Neural cell (in vitro differentiated cells): ENCODE measurements at regions not wholly inside any gene's neighbourhood (a gene's known extent, or its start where the extent isn't known, plus 50 kb on each side); places are given as distances from the start of the nearest gene placed in this dataset.

Experiments used
- CTCF ChIP-seq: fragments of 450-650 bp; IDR thresholded peaks from 2 replicates; pipeline ENCODE4 v1.5.1; 2014; ENCODE audit warnings: antibody characterized with exemption, mild to moderate bottlenecking, moderate library complexity; ENCODE audit not compliant: poor library complexity, severe bottlenecking
- EP300 ChIP-seq: fragments of 450-650 bp; conservative IDR thresholded peaks from 2 replicates; pipeline ENCODE4 v1.6.1; 2014; ENCODE audit warnings: antibody characterized with exemption, mild to moderate bottlenecking, moderate library complexity; ENCODE audit not compliant: poor library complexity, severe bottlenecking
- EZH2 ChIP-seq: fragments of 200-600, 300-800 bp; shearing (Covaris generic), sonication (generic); IDR thresholded peaks from 2 replicates; pipeline ENCODE4 v1.6.1; 2014; ENCODE audit warnings: antibody characterized with exemption, low read length, borderline replicate concordance, mild to moderate bottlenecking; ENCODE audit not compliant: insufficient read depth, poor library complexity, severe bottlenecking
- MXI1 ChIP-seq: fragments of 450-650 bp; conservative IDR thresholded peaks from 2 replicates; pipeline ENCODE4 v1.6.1; 2014; ENCODE audit warnings: antibody characterized with exemption, mild to moderate bottlenecking; ENCODE audit not compliant: poor library complexity, severe bottlenecking
- RAD21 ChIP-seq: fragments of 450-650 bp; conservative IDR thresholded peaks from 2 replicates; pipeline ENCODE4 v1.6.1; 2014; ENCODE audit warnings: antibody characterized with exemption, mild to moderate bottlenecking, moderate library complexity
- REST ChIP-seq: IDR thresholded peaks from 2 replicates; pipeline ENCODE4 v1.6.1; 2012; ENCODE audit warnings: borderline replicate concordance
- SMC3 ChIP-seq: fragments of 450-650 bp; conservative IDR thresholded peaks from 2 replicates; pipeline ENCODE4 v1.6.1; 2014; ENCODE audit warnings: antibody characterized with exemption, mild to moderate bottlenecking, moderate library complexity; ENCODE audit not compliant: poor library complexity
- TAF1 ChIP-seq: IDR thresholded peaks from 2 replicates; pipeline ENCODE4 v1.6.1; 2012; ENCODE audit warnings: low read depth

GRCh38 chr7:67470256-67470751 lies 473.7 kb downstream of the TYW1 start:
- no peak for TF ChIP-seq CTCF
- no peak for TF ChIP-seq MXI1
- TF ChIP-seq TAF1, result no peak
- no peak for TF ChIP-seq RAD21
- TF ChIP-seq REST, result no peak
- TF ChIP-seq EZH2, result no peak
- no peak for TF ChIP-seq SMC3
- TF ChIP-seq EP300, result no peak
